HG02763 (cell line): ENCODE measurements at regions not wholly inside any gene's neighbourhood (a gene's known extent, or its start where the extent isn't known, plus 50 kb on each side); places are given as distances from the start of the nearest gene placed in this dataset.

Source experiments
- ATAC-seq: cut with Tn5 transposase; IDR thresholded peaks from one replicate; pipeline ENCODE4 v1.9.1; 2021; ENCODE audit warnings: mild to moderate bottlenecking, moderate library complexity; ENCODE audit not compliant: unreplicated experiment

- no peak for ATAC-seq
Measured at GRCh38 chr17:55584861-55585260, 73.6 kb upstream of the SMIM36 start.

- no peak for ATAC-seq
Measured at GRCh38 chr17:55584055-55584685, 72.9 kb upstream of the SMIM36 start.

GRCh38 chr17:55582897-55583296, 71.6 kb upstream of the SMIM36 start:
- ATAC-seq = no peak

- no peak for ATAC-seq
Measured at GRCh38 chr17:55580596-55581133, 69.4 kb upstream of the SMIM36 start.

DNA sequence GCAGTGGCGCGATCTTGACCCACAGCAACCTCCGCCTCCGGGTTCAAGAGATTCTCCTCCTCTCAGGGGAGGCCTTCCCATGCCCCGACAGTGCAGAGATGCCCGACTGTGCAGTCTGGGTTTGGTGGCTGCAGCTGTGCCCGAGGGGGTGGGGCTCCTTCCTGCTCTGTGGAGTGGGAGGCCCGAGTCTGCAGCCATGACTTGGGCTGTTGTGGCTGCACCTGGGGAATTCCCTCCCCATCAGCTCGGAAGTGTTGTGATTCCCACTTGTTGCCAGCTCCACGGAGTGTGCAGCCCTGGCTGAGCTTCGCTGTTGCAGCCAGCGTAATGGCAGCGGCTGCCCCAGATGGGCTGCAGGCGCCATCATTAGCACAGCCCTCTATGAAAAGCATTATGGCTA, 66.4 kb upstream of the SMIM36 start:
- peak; percentile 53 for ATAC-seq

- peak; percentile 49 for ATAC-seq
Measured at GRCh38 chr17:55576996-55577586, 65.8 kb upstream of the SMIM36 start.

DNA sequence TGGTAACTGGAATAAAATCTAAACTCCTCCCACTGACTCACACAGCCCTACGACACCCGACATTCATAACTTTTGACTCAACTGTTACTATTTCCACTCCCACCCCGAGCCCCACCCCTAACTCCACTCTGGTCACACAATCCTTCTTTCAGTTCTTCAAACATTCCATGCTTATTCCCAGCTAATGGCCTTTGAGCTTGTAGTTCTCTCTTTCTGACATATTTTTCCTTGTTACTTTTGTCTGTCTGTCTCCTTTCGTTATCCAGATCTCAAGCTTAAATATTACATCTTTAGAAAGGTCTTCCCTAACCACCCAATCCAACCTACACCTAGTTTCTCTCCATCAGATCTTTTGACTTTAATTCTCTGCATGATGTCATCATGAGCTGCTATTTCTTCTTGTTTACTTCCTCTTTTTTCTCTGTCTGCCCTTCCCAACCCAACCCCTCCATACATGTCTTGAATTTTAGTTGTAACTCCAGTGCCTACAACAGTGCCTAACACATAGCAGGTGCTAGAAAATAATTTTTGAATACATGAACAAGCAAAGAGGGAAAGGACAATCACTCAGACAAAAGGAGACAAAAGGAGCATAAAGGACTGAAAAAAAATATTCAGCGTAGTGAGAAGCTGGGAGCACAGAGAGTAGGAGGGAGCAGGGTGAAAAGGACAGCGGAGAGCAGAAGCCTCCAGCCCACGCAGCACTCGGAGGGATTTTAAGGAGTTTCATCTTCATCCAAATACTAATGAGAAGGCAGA, 65.2 kb upstream of the SMIM36 start:
- ATAC-seq = no peak

GRCh38 chr17:55575058-55575636, 63.9 kb upstream of the SMIM36 start:
- no peak for ATAC-seq

GRCh38 chr17:55572599-55572998, 61.3 kb upstream of the SMIM36 start:
- ATAC-seq = no peak

GRCh38 chr17:55572139-55572538, 60.9 kb upstream of the SMIM36 start:
- no peak for ATAC-seq

DNA sequence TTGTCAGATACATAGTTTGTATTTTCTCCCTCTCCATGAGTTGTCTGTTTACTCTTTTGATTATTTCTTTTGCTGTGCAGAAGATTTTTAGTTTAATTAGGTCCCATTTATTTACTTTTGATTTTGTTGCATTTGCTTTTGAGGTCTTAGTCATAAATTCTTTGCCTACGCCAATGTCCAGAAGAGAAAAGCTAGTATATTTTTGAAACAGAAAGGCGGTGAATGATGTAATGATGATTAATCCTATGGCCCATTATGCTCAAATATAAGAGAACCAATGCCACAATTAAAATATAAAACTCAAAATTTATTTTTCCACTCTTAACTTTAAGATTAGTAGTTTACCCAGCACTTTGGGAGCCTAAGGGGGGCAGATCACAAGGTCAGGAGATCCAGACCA, 59.8 kb upstream of the SMIM36 start:
- no peak for ATAC-seq

- no peak for ATAC-seq
Measured at GRCh38 chr17:55570391-55570790, 59.1 kb upstream of the SMIM36 start.

DNA sequence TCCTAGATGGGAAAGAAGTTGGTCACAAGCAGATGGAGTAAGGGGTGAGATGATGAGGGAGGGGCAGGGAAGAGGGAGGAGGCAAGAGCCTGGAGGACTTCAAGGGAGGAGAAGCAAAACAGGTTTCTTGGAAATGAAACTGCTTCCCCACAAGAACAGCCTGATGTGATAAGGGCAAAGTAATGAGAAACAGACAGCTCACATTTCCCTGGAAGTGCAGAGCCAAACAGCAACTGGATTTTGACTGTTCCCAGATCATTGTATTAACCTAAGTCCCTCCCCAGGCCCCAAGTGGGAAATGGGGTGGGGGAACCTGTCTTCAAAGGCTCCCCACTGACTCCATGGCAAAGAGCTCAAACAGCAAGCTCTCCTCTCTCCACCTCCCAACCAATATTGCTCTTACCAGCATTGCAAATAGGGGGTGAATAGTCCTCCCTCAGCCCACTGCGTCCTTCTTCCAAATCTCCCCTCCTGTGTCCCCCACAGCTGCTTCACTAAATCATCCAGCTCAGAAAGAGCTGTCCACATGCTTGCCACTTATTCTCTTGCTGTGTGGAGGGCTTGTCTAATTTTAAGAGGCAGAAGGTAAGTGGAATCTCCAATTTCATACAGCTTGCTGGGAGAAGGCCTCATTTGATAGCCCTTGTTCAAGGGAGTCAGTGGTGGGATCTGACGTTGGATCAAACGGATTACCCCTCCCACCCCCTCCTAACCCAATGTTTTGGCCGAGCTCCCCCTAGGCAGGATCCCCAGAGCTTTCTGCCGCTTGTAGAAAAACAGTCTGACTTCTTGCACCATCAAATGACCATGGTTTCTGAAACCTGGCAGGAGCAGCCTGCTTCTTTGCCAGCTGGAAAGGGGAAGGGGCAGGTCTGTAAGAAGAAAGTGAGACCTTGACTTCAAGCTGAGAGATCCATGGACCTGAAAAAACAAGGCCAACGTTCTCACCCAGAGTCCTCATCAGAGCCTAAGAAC, 56.3 kb upstream of the SMIM36 start:
- ATAC-seq = no peak

DNA sequence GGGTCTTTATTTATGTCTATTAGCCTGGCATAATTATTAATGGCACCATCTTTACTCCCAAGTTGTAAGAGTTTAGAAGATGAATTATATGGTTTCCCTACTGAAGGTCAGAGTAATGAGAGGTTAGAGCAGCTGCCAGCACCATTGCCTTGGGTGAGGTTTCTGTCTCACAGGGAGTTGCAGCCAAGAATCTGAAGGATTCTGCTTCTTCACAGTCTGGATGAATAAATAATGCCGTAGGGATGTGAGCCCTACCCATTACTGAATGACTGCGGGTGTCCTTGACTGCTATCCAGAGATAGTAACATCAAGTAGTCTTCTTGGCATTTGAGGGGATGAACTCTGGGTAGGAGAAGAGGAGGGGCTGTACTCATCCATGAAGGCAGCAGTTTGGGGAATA, 52.8 kb upstream of the SMIM36 start:
- no peak for ATAC-seq

DNA sequence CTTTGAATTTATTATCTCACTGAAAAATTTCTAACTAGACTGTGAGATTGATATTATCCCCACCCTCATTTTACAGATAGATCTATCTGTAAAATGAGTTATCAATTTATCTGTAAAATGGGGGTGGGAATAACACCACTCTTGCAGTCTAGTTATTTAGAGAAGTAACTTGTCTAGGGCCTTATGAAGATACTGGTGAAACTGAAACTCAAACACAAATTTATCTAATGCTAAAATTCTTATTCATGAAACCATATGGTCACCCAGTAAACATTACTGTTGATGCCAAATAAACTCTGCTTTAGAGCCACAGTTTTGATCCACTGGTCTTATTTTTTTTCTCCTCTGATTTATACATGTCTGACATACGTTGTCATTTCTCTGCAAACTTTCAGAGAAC, 52.1 kb upstream of the SMIM36 start:
- ATAC-seq = no peak

DNA sequence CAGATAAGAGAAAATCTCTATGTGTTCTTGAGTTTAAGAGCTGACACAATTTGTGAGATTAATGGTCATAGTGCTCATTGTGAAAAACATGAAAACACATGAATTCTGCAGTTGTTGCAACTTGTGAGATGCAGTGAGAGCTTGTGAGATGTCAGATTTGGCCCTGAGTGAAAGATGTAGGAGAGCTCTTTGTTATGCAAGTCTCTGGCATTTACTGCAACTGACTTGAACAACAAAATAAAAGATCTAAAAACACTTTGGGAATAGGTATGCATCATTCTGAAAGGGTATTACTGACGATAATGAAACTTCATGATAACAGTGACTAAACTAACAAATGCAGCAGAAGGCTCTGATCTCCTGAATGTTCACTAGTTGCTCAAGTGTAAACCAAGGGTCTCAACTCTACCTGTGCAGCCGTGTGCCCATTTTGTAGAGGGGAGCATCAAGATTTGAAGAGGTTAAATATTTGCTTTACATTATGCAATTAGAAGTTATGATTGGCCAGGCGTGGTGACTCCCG, 50.8 kb upstream of the SMIM36 start:
- ATAC-seq = no peak

DNA sequence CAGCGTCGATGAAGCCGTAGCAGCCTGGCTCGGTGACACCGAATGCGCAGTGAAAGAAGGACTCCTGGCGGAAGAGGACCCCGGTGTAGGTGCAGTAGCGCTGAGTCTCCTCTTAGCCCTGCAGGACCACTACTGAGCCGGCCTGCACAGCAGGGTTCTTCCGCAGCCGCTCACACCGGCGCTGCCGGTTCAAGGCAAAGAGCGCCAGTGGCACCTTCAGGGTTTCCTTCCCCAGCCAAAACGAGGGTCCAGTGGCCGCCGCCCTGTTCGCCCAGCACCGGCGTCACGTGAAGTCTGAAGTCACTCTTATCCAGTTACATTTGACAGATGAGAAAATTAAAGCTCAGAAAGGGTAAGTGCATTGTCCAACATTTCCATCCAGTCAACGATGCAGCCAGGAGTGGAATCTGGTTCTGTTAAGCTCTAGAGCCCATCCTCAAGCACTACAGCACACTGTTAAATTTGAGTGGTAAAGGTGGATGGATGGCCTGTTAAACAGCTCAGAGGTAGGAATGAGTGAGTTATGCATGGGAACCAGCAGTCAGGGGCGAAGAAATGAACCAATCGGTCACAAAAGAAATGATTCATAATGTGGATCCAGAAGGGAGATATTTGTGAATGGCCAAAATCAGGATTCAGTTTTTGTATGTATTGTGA, 50.2 kb upstream of the SMIM36 start:
- no peak for ATAC-seq
